ENCODE measurements at regions not wholly inside any gene's neighbourhood (a gene's known extent, or its start where the extent isn't known, plus 50 kb on each side); places are given as distances from the start of the nearest gene placed in this dataset.

GRCh38 chr9:69980041-69980440 lies 63.6 kb upstream of the MAMDC2 start:
- no peaks in the 10 kb centered on the region for H3K27me3 ChIP-seq (ENCODE audit: control insufficient read depth, insufficient read depth, low read length)
- H3K4me1 ChIP-seq (ENCODE audit: control insufficient read depth, insufficient read depth, low read length) = no peaks in the 10 kb centered on the region
- no peak overlapping the region for H3K4me3 ChIP-seq (ENCODE audit: low read length)
- DNase-seq (ENCODE audit: low read depth, low spot score) = no peak
- H3K9me3 ChIP-seq (ENCODE audit: control insufficient read depth, insufficient read depth, low read length) = no peaks in the 10 kb centered on the region
- H3K36me3 ChIP-seq (ENCODE audit: control insufficient read depth, insufficient read depth, low read length) = no peaks in the 10 kb centered on the region
- WGBS (ENCODE audit: insufficient coverage, insufficient read length) = no CpG with 5 or more reads among the region's 2 CpGs
- H3K27ac ChIP-seq (ENCODE audit: low read length) = no peak overlapping the region

- H3K27me3 ChIP-seq (ENCODE audit: control insufficient read depth, insufficient read depth, low read length) = no peaks in the 10 kb centered on the region
- DNase-seq (ENCODE audit: low read depth, low spot score) = no peak
- H3K4me1 ChIP-seq (ENCODE audit: control insufficient read depth, insufficient read depth, low read length) = no peaks in the 10 kb centered on the region
- H3K27ac ChIP-seq (ENCODE audit: low read length) = no peak overlapping the region
- no CpG with 5 or more reads among the region's 6 CpGs for WGBS (ENCODE audit: insufficient coverage, insufficient read length)
- no peaks in the 10 kb centered on the region for H3K36me3 ChIP-seq (ENCODE audit: control insufficient read depth, insufficient read depth, low read length)
- H3K4me3 ChIP-seq (ENCODE audit: low read length) = no peak overlapping the region
- H3K9me3 ChIP-seq (ENCODE audit: control insufficient read depth, insufficient read depth, low read length) = no peaks in the 10 kb centered on the region
Measured at GRCh38 chr9:69980591-69980990, 63.1 kb upstream of the MAMDC2 start.

DNA sequence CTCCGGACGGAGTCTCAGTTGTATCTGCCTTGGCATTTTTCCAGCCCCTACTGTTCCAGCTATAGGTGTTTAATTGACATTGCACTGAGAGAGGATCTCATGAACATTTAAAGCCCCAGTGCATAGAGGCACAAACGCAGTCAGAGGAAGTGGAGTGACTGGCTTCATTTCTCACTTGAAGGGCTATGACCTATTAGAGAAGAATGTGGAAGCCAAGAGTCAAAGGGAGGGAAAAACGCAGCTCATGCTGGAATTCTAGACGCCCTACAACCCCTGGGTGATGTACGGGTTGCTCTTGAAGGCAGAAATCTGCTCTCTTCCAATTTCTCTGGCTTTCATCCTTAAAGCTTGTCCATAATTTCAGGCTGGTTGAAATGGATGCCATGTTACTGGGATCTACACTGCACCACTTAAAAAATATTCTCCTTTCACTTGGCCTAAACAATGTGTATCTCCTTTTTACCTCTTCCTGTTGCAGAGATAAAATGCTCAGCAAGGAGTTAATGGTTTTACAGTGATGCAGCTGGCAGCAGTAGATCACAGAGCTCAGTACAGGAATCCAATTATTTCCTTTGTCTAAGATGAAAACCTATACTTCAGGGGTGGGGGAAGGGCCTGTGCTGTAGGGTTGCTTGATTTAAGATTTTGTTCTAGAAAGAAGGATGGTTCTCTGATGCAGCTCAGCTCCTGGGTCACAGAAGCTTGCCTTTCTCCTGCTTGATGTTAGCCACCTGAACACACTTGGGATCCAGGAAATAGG lies 61.8 kb upstream of the MAMDC2 start:
- no peaks in the 10 kb centered on the region for H3K9me3 ChIP-seq (ENCODE audit: control insufficient read depth, insufficient read depth, low read length)
- H3K4me1 ChIP-seq (ENCODE audit: control insufficient read depth, insufficient read depth, low read length) = no peaks in the 10 kb centered on the region
- H3K27ac ChIP-seq (ENCODE audit: low read length) = no peak overlapping the region
- WGBS (ENCODE audit: insufficient coverage, insufficient read length) = no CpG with 5 or more reads among the region's 6 CpGs
- H3K27me3 ChIP-seq (ENCODE audit: control insufficient read depth, insufficient read depth, low read length) = no peaks in the 10 kb centered on the region
- H3K4me3 ChIP-seq (ENCODE audit: low read length) = no peak overlapping the region
- H3K36me3 ChIP-seq (ENCODE audit: control insufficient read depth, insufficient read depth, low read length) = no peaks in the 10 kb centered on the region
- no peak for DNase-seq (ENCODE audit: low read depth, low spot score)

DNA sequence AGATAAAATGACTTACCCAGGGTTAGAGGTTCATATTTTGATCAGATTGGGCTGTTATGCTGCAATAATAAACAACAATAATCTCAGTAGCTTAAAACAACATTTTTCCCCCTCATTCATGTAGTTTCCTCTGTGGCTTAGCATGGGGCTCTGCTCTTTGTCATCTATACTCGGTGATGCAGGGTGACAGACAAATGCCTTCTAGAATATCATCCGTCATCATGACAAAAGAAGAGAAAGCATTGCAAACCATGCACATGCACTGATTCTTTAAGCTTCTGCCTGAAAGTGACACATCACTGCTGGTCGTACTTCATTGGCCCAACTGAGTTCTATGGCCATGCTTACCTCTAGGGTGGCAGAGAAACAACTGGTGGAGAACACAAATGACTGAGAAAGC lies 58.8 kb upstream of the MAMDC2 start:
- Histone ChIP-seq H3K27me3 (ENCODE audit: control insufficient read depth, insufficient read depth, low read length) (no peaks in the 10 kb centered on the region), H3K4me3 (ENCODE audit: low read length) (no peak overlapping the region), H3K36me3 (ENCODE audit: control insufficient read depth, insufficient read depth, low read length) (no peaks in the 10 kb centered on the region), H3K4me1 (ENCODE audit: control insufficient read depth, insufficient read depth, low read length) (no peaks in the 10 kb centered on the region), H3K9me3 (ENCODE audit: control insufficient read depth, insufficient read depth, low read length) (no peaks in the 10 kb centered on the region), H3K27ac (ENCODE audit: low read length) (no peak overlapping the region)
- no peak for DNase-seq (ENCODE audit: low read depth, low spot score)
- WGBS (ENCODE audit: insufficient coverage, insufficient read length) = no CpG with 5 or more reads among the region's 3 CpGs

DNA sequence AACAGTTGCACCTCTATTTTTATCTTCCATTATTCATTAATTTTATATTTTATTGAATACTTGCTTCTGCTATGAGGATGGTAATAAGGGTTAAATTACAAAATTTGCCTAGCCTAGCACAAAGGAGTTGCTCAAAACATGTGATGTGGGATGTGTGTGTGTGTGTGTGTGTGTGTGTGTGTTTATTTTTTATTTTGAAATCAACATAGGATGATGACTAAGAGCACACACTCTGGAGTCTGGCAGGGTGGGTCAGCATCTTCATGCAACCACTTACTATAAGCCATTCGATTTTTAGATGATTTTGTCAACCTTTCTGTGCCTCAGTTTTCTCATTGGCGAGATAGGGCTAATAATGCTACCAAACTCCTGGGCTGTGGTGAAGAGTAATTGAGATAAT lies 57.7 kb upstream of the MAMDC2 start:
- DNase-seq (ENCODE audit: low read depth, low spot score) = no peak
- Histone ChIP-seq H3K9me3 (ENCODE audit: control insufficient read depth, insufficient read depth, low read length) (no peaks in the 10 kb centered on the region), H3K27me3 (ENCODE audit: control insufficient read depth, insufficient read depth, low read length) (no peaks in the 10 kb centered on the region), H3K4me3 (ENCODE audit: low read length) (no peak overlapping the region), H3K4me1 (ENCODE audit: control insufficient read depth, insufficient read depth, low read length) (no peaks in the 10 kb centered on the region), H3K27ac (ENCODE audit: low read length) (no peak overlapping the region), H3K36me3 (ENCODE audit: control insufficient read depth, insufficient read depth, low read length) (no peaks in the 10 kb centered on the region)
- no CpG with 5 or more reads among the region's 2 CpGs for WGBS (ENCODE audit: insufficient coverage, insufficient read length)

DNA sequence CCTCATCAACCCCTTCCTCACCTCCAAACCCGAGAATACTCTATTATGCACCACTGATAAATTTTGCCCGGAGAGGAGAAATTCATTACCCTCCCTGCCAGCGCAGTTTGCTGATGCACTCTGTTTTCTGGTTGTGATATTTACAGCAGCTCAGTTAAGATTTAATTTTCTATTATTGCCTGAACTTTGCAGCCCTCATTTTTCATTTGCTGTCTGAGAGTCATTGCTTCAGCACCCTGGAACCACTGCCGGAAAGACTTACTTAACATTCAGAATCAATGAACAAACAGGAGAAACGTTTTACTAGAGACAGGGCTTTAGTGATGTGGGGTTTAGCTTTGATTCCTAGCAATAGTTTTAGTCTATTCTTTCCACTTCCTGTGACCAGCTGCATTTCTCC lies 56.7 kb upstream of the MAMDC2 start:
- no peak for DNase-seq (ENCODE audit: low read depth, low spot score)
- WGBS (ENCODE audit: insufficient coverage, insufficient read length) = no CpG with 5 or more reads among the region's 5 CpGs

GRCh38 chr9:69987457-69987856 lies 56.2 kb upstream of the MAMDC2 start:
- no peaks in the 10 kb centered on the region for H3K9me3 ChIP-seq (ENCODE audit: control insufficient read depth, insufficient read depth, low read length)
- H3K36me3 ChIP-seq (ENCODE audit: control insufficient read depth, insufficient read depth, low read length) = no peaks in the 10 kb centered on the region
- H3K4me1 ChIP-seq (ENCODE audit: control insufficient read depth, insufficient read depth, low read length) = no peaks in the 10 kb centered on the region
- no peaks in the 10 kb centered on the region for H3K27me3 ChIP-seq (ENCODE audit: control insufficient read depth, insufficient read depth, low read length)
- no peak overlapping the region for H3K27ac ChIP-seq (ENCODE audit: low read length)
- no peak overlapping the region for H3K4me3 ChIP-seq (ENCODE audit: low read length)
- DNase-seq (ENCODE audit: low read depth, low spot score) = no peak

More for the DNA sequence above, 56.7 kb upstream of the MAMDC2 start:
- Histone ChIP-seq H3K4me1 (ENCODE audit: control insufficient read depth, insufficient read depth, low read length) (no peaks in the 10 kb centered on the region), H3K4me3 (ENCODE audit: low read length) (no peak overlapping the region), H3K27ac (ENCODE audit: low read length) (no peak overlapping the region), H3K27me3 (ENCODE audit: control insufficient read depth, insufficient read depth, low read length) (no peaks in the 10 kb centered on the region), H3K9me3 (ENCODE audit: control insufficient read depth, insufficient read depth, low read length) (no peaks in the 10 kb centered on the region), H3K36me3 (ENCODE audit: control insufficient read depth, insufficient read depth, low read length) (no peaks in the 10 kb centered on the region)

DNA sequence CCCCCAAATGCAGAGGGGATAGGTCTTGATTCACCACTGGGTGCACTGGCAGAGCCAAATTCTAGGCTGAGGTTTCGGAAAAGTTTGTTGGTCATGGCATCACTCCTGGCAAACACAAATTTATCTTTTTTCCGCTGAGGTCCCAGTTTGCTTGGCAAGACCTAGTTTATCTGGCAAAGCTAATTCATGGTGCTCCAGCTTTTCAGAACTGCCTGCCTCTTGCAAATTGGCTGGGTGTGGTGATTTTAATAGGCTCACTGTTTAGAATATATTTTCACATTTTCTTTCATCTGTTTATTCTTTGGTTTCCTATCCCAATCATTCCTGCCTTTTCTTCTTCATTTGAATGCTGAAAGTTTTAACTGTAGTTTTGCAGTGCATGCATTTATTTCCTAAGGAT lies 50.5 kb upstream of the MAMDC2 start:
- Histone ChIP-seq H3K27ac (ENCODE audit: low read length) (no peak overlapping the region), H3K4me3 (ENCODE audit: low read length) (no peak overlapping the region), H3K4me1 (ENCODE audit: control insufficient read depth, insufficient read depth, low read length) (no peaks in the 10 kb centered on the region), H3K9me3 (ENCODE audit: control insufficient read depth, insufficient read depth, low read length) (no peaks in the 10 kb centered on the region), H3K27me3 (ENCODE audit: control insufficient read depth, insufficient read depth, low read length) (no peaks in the 10 kb centered on the region), H3K36me3 (ENCODE audit: control insufficient read depth, insufficient read depth, low read length) (no peaks in the 10 kb centered on the region)
- WGBS (ENCODE audit: insufficient coverage, insufficient read length) = no CpG with 5 or more reads among the region's 2 CpGs
- DNase-seq (ENCODE audit: low read depth, low spot score) = no peak
